ENCODE measurements at regions not wholly inside any gene's neighbourhood (a gene's known extent, or its start where the extent isn't known, plus 50 kb on each side); places are given as distances from the start of the nearest gene placed in this dataset.

DNA sequence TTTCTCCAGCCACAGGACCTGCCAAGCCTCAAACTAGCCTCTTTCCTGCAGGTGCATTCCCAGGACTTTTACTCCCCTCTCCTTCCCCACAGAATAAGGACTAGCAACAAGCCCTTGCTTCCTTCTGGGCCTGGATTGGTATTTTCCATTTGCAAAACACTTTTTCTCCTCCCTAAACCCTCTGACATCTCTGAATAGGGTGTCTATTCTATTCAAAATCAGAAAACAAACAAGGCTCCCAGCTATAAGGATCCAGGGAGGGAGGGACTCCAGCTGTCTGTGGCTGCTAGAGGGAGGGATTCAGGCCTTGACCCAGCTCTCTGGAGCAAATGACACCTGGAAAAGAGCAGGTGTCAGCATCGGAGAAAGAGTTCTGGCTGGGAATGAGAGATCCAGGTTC lies 168.5 kb upstream of the BDNF start:
- TF ChIP-seq POLR2A (IDR thresholded peaks at IDR 0.05; ENCODE audit: extremely low read depth, insufficient read length), result no peak
- TF ChIP-seq, protein P1, sequence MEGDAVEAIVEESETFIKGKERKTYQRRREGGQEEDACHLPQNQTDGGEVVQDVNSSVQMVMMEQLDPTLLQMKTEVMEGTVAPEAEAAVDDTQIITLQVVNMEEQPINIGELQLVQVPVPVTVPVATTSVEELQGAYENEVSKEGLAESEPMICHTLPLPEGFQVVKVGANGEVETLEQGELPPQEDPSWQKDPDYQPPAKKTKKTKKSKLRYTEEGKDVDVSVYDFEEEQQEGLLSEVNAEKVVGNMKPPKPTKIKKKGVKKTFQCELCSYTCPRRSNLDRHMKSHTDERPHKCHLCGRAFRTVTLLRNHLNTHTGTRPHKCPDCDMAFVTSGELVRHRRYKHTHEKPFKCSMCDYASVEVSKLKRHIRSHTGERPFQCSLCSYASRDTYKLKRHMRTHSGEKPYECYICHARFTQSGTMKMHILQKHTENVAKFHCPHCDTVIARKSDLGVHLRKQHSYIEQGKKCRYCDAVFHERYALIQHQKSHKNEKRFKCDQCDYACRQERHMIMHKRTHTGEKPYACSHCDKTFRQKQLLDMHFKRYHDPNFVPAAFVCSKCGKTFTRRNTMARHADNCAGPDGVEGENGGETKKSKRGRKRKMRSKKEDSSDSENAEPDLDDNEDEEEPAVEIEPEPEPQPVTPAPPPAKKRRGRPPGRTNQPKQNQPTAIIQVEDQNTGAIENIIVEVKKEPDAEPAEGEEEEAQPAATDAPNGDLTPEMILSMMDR (IDR thresholded peaks at IDR 0.05; ENCODE audit: low read depth, low read length), result no peak
- TF ChIP-seq, protein P2, sequence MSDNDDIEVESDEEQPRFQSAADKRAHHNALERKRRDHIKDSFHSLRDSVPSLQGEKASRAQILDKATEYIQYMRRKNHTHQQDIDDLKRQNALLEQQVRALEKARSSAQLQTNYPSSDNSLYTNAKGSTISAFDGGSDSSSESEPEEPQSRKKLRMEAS (IDR thresholded peaks at IDR 0.05; ENCODE audit: low read depth, low read length), result no peak

Data from NB4 (cell line).